Coronary artery (tissue), 2 donors: ENCODE measurements at regions not wholly inside any gene's neighbourhood (a gene's known extent, or its start where the extent isn't known, plus 50 kb on each side); places are given as distances from the start of the nearest gene placed in this dataset.

ENCODE experiments used
- DNase-seq: peaks from one replicate; pipeline ENCODE4 v3.0.0-alpha.2; 2017; ENCODE audit warnings: low spot score
- H3K27ac ChIP-seq, 2 donors: fragments of 200-600 bp; sonication (generic); one replicate each; pipeline ENCODE4 v1.5.1; 2016 to 2019
- H3K4me3 ChIP-seq: fragments of 200-600 bp; sonication (generic); 2 replicates; pipeline ENCODE4 v1.5.1; 2016; ENCODE audit warnings: mild to moderate bottlenecking, moderate library complexity
- TF ChIP-seq, protein P1 (sequence below): fragments of 200-600 bp; sonication (generic); IDR thresholded peaks from one replicate; pipeline ENCODE4 v1.5.1; 2019; ENCODE audit warnings: antibody characterized with exemption

DNA sequence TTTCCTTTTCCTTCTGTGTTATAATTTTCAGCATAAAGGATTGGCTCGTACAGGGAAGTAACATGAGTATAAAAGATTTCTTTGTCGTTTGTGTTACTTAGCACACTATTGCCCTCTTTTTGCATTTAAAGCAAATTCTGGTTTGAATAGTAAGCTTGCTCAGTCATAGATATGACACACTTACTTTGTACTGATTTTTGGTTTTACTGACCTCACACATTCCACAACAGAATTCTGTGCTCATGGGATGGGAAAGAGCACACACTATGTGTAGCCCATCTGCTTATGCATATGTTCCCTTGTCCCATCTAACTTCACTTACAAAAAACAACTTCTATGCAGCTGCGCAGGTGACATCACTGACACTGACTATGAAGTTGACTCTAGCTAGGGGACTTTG lies 111.9 kb upstream of the MTAP start:
- no peak overlapping the region for H3K4me3 ChIP-seq
- TF ChIP-seq, protein P1, sequence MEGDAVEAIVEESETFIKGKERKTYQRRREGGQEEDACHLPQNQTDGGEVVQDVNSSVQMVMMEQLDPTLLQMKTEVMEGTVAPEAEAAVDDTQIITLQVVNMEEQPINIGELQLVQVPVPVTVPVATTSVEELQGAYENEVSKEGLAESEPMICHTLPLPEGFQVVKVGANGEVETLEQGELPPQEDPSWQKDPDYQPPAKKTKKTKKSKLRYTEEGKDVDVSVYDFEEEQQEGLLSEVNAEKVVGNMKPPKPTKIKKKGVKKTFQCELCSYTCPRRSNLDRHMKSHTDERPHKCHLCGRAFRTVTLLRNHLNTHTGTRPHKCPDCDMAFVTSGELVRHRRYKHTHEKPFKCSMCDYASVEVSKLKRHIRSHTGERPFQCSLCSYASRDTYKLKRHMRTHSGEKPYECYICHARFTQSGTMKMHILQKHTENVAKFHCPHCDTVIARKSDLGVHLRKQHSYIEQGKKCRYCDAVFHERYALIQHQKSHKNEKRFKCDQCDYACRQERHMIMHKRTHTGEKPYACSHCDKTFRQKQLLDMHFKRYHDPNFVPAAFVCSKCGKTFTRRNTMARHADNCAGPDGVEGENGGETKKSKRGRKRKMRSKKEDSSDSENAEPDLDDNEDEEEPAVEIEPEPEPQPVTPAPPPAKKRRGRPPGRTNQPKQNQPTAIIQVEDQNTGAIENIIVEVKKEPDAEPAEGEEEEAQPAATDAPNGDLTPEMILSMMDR, result no peak
- DNase-seq, result no peak
- H3K27ac ChIP-seq, result no peak overlapping the region

- TF ChIP-seq, protein P1, result no peak
- no peak overlapping the region for H3K4me3 ChIP-seq
- DNase-seq, result no peak
- no peak overlapping the region for H3K27ac ChIP-seq
These were observed 110.0 kb upstream of the MTAP start for GRCh38 chr9:21692390-21692789.

DNA sequence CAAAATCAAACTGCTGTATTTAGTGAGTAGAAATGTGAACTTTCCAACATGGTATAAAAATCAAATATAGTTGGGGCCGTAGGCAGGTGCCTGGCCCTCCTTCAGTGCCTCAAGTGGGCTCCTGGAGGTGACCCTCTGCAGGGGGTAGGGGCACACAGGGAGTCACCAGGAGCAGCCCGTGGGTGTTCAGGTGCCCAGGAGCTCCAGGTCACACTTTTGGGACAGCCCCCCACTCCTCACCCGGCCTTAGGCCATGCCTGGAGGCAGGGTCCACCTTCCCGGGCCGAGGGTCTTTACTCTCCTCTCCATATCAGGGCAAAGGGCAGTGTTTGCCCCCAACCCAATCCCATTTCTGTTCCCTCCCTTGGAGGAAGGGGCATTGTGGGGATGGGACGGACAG lies 108.0 kb upstream of the MTAP start:
- DNase-seq, result no peak
- Histone ChIP-seq H3K4me3 (no peak overlapping the region), H3K27ac (no peak overlapping the region)
- TF ChIP-seq, protein P1, result no peak

GRCh38 chr9:21695443-21695842 lies 107.0 kb upstream of the MTAP start:
- no peak overlapping the region for H3K27ac ChIP-seq
- H3K4me3 ChIP-seq, result no peak overlapping the region
- TF ChIP-seq, protein P1, result no peak
- DNase-seq, result no peak

- no peak for DNase-seq
- Histone ChIP-seq H3K27ac (no peak overlapping the region), H3K4me3 (no peak overlapping the region)
- TF ChIP-seq, protein P1, result no peak
These were observed 106.5 kb upstream of the MTAP start for GRCh38 chr9:21695874-21696341.

- DNase-seq, result no peak
- TF ChIP-seq, protein P1, result no peak
- no peak overlapping the region for H3K27ac ChIP-seq
- H3K4me3 ChIP-seq, result no peak overlapping the region
These were observed 106.0 kb upstream of the MTAP start for GRCh38 chr9:21696411-21696871.

- DNase-seq, result no peak
- Histone ChIP-seq H3K27ac (no peak overlapping the region), H3K4me3 (no peak overlapping the region)
- TF ChIP-seq, protein P1, result no peak
These were observed 94.2 kb upstream of the MTAP start for GRCh38 chr9:21708260-21708711.
